ENCODE measurements at regions not wholly inside any gene's neighbourhood (a gene's known extent, or its start where the extent isn't known, plus 50 kb on each side); places are given as distances from the start of the nearest gene placed in this dataset.
A peak's percentile ranks its signal among the peaks of the same experiment; 100 is the strongest.

DNA sequence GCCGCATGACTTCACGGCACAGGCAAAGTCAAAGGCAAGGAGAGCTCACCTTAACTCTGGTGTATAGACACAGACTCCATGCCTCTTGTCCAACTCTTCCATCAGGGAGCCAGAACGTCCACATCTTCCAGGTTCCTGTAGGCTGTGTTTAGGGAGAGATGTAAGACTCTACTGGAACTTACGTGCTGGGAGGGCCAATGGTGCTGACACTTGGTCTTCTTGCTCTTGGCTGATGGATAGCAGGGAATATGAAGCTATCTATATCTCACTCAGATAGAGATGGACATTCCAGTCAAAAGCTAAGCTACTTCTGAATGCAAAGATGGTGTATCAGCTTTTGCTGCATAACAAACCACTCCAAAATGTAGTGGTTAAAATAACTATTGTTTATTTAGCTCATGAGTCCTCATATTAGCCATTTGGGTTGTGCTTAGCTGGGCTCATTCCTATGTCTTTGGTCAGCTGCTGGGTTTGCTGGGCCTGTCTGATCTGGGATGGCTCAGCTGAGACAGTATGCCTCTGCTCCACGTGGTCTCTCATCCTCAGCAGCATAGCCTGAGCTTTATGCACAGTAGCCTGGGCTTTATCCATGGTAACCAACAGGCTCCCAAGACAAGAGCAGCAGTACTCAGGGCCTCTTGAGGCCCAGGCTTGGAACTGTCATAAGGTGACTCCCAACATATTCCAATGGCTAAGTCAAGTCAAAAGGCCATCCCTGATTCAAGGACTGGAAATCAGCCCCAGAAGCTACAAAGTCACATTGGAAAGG, 111.6 kb downstream of the SNX5 start:
- DNase-seq = no peak

GRCh38 chr20:17856024-17856564, 112.5 kb downstream of the SNX5 start:
- no peak for DNase-seq

DNA sequence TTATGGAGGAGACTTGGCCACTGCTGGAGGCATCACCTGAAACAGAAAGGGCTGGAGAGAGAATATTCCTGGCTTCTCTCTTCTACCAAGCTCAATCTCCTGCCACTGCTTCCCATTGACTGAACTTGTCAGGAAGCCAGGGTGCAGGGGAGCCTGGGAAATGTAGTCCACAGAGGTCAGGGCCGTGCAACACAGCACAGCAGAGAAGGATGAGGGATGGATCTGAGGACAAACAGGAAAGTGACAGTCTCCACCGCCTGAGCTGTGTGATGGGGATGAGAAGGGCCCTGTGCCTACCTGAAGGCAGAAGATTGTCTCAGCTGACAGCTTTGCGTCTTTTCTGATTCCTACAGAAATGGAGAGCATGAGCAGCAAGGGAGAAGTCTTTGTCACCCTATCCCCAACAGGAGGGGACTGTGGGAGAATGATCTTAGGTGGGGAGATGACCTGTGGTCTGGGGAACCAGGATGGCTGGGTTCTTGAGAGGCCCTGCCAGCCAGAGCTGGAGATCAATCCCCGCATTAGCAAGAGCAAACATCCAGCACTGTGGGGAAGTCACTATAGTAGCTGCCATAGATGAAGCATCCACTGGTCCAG, 114.2 kb downstream of the SNX5 start:
- peak; percentile 24 for DNase-seq

- no peak for DNase-seq
Observed at GRCh38 chr20:17852323-17852722, 116.3 kb downstream of the SNX5 start.

- DNase-seq = no peak
Observed at GRCh38 chr20:17850684-17851026, 117.9 kb downstream of the SNX5 start.

- peak; percentile 40 for DNase-seq
Observed at GRCh38 chr20:17849901-17850683, 118.5 kb downstream of the SNX5 start.

GRCh38 chr20:17849138-17849900, 119.3 kb downstream of the SNX5 start:
- DNase-seq = no peak

- peak; percentile 48 for DNase-seq
Observed at GRCh38 chr20:17848249-17849048, 120.1 kb downstream of the SNX5 start.

GRCh38 chr20:17845701-17846475, 122.7 kb downstream of the SNX5 start:
- DNase-seq = no peak

GRCh38 chr20:17844549-17845298, 123.9 kb downstream of the SNX5 start:
- no peak for DNase-seq

- no peak for DNase-seq
Observed at GRCh38 chr20:17844133-17844429, 124.5 kb downstream of the SNX5 start.

DNA sequence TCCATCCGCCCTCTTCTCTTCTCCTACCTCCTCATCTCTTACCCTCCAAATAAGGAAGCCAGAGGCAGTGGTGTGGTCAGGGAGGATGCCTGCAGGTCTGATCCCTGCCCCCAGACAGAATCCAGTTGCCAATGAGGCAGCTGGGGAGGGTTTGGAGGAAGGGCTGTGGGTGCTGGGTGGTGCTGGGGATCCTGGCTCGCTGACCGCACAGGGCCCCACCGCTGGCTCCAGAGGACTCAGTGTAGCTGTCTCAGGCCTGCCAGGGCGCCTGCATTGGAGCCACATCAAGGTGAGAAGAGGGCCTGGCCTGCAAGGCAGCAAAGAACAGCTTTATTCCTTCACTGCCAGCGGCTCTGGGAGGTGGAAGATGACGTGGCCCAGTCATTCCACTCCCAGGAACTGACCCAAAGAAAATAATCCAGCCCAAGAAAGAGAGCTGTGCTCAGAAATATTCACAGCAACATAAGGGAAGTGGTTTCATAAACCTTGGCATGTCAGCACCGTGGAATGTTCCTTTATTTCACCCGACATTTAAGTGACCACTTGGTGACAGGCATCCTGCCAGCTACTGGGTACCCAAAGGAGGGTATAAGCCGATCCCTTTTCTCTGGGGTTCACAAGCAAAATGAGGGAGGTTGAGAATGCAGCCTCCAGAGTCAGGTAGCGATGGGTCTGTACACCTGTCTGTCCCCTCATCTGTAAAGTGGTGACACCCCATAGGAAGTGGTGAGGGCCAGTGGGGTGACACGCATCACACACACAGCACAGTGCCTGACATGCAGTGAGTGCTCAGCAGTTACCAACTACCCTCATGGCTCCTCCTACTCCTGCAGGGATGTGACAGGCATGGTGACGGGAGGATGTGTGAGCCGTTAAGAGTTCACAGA, 125.1 kb downstream of the SNX5 start:
- no peak for DNase-seq

DNA sequence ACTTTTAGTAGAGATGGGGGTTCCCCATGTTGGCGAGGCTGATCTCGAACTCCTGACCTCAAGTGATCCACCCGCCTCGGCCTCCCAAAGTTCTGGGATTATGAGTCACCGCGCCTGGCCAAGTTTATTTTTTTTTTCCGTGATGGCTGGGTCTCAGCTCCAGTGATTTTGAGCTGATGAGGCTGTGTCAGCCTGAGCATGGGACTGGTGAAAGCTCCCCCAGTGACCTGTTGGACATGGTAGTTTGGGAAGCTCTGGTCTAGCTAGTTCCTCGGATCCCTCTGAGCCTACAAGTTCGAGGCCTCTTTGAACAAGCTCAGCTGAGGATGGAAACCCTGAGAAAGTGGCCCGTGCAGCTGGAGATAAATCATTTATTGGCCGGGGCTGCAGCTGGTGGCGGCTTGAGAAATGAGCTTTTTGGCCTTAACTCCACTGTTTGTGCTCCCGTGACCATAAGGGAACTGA, 126.8 kb downstream of the SNX5 start:
- no peak for DNase-seq

DNA sequence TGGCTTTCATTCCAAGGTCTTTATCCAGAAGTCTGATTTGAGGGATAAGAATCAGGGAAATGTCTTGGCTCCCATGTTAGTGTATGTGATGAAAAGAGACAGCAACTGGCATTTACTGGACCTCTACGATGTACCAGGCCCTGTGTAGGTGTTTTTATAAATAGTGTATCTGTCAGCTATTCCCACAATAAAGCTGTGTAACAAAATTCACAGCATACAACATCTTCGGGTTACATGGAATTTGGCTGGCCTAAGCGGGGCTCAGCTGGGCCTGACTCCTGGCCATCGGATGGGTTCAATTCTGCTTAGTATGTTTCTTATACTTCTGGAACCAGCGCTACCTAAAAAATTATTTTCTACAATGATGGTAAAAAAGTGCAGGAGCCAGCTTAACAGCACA, 128.2 kb downstream of the SNX5 start:
- DNase-seq = no peak

GRCh38 chr20:17838921-17839320, 129.7 kb downstream of the SNX5 start:
- DNase-seq = no peak

DNA sequence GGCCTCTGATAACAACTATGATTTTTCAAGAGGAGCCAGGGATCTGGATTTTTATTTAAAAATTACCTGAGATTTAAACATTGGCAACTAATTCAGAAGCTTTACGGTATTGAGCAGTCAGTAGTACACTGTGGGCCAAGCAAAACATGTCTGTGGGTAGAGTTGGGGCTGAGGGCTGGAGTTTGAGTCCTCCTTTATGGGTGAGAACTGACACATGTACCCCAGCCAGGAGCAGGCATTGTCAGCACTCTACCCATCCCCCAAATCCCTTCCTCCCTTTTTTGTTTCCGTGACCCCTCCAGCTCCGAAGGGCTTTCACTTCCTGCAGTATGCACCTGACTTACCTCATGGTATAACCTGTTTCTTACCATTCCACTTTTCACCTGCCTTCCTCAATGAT, 131.4 kb downstream of the SNX5 start:
- DNase-seq = no peak

- DNase-seq = no peak
Observed at GRCh38 chr20:17836303-17836861, 132.2 kb downstream of the SNX5 start.

DNA sequence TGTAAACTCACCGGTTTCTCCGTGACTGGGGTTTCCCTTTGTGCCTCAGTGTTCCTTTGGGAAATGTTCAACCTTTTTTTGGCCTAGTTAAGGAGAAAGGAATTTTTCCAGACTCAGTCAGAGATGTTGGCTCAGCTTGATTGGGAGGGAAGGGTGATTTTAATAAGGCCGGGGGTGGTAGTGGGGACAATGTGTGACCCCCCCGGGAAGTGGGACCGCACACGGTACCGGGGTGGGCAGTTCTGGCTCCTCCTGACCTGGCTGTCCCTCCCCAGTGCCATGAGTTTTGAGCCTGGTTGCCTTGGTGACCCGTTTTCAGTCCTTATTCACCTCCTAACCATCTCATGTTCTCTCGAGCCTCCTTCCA, 132.7 kb downstream of the SNX5 start:
- no peak for DNase-seq

DNA sequence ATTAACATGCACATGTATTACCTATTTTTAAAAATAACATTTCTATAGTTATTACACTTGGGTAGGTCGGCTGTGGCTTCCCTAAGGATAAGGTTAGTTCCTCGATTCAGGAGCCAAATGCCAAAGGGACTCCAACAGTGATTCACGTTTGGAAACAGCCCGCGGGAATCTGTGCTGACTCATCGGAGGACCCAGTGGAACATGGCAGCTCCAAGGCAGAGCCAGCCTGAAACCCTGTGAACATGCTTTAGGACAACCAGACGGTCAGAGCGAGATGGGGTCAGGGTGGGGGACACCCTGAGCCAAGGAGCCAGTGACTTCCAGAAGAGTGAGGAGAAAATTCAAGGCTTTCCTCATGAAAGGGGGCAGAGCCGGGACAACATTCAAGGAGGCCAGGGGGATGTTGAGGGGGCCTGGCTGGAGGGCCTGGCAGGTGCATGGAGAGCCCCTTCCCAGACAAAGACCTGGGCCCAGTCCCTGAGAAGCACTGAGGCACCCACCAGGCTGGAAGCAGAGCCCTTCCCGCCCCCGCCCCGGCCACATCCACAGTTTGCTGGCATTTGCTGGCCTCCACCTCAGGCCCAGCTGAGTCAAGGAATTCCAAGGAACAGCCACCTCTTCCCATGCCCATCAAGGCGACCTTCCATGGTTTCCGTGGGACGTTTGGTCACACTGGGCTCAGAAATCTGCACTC, 133.2 kb downstream of the SNX5 start:
- DNase-seq = no peak

Data from NCI-H2171 (cell line).